Upper lobe of left lung (tissue), 6 donors: ENCODE measurements at regions not wholly inside any gene's neighbourhood (a gene's known extent, or its start where the extent isn't known, plus 50 kb on each side); places are given as distances from the start of the nearest gene placed in this dataset.

Experiments
- ATAC-seq, 2 donors: fragments of 200-7000 bp; cut with Tn5 transposase; one replicate each; pipeline ENCODE4 v1.9.1; 2022; ENCODE audit warnings: mild to moderate bottlenecking in 2 of 2, moderate library complexity in 2 of 2; ENCODE audit not compliant: low FRiP score in 2 of 2
- DNase-seq, 2 donors: peaks; one replicate each; pipeline ENCODE4 v3.0.0-alpha.2; 2019 to 2020
- H3K27ac ChIP-seq, 4 donors: fragments of 200-600 bp; sonication (generic); one replicate each; pipeline ENCODE4 v1.5.1; 2016 to 2019
- H3K27me3 ChIP-seq, 4 donors: fragments of 200-600 bp; sonication (generic); one replicate each; pipeline ENCODE4 v1.5.1; 2017 to 2019
- H3K36me3 ChIP-seq, 4 donors: fragments of 200-600 bp; sonication (generic); one replicate each; pipeline ENCODE4 v1.5.1; 2016 to 2019
- H3K4me1 ChIP-seq, 4 donors: fragments of 200-600 bp; sonication (generic); one replicate each; pipeline ENCODE4 v1.5.1; 2018 to 2019
- H3K4me3 ChIP-seq, 4 donors: fragments of 200-600 bp; sonication (generic); one replicate each; pipeline ENCODE4 v1.5.1; 2017 to 2019; ENCODE audit warnings: mild to moderate bottlenecking in 2 of 4, moderate library complexity in 1 of 4
- H3K9me3 ChIP-seq, 4 donors: fragments of 200-600 bp; sonication (generic); one replicate each; pipeline ENCODE4 v1.5.1; 2018 to 2019
- CTCF ChIP-seq, 6 experiments: fragments of 450-650 bp in 4 of 6; fragments of 200-600 bp in 2 of 6; sonication (generic) in 2 of 6; IDR thresholded peaks; one replicate each; pipeline ENCODE4 v1.5.1; 2016 to 2019; ENCODE audit warnings: antibody characterized with exemption in 6 of 6
- EP300 ChIP-seq, 4 donors: sonication (generic); formaldehyde crosslinking; IDR thresholded peaks; one replicate each; pipeline ENCODE4 v1.5.1; 2017; ENCODE audit warnings: antibody characterized with exemption in 4 of 4, control low read depth in 2 of 4
- POLR2A ChIP-seq, 4 donors: fragments of 450-650 bp; IDR thresholded peaks; one replicate each; pipeline ENCODE4 v1.5.1; 2016 to 2017; ENCODE audit warnings: antibody characterized with exemption in 4 of 4, mild to moderate bottlenecking in 2 of 4
- POLR2AphosphoS5 ChIP-seq, 2 donors: sonication (generic); formaldehyde crosslinking; IDR thresholded peaks; one replicate each; pipeline ENCODE4 v1.5.1; 2017; ENCODE audit warnings: antibody characterized with exemption in 2 of 2
- WGBS, 2 donors: methylation state at CpG; one replicate each; pipeline ENCODE4 v1.1.5; 2017 to 2018; 5-methylcytosine and 5-hydroxymethylcytosine counted together
- donor health status: DM: no; HTN: no; CAD: no; lungs with moderate emphysema.
- donor health status: DM: no; HTN: yes; CAD: no; lungs with severe emphysema.

GRCh38 chr1:14474856-14475255 is 123.6 kb upstream of the KAZN start:
- Histone ChIP-seq H3K4me3 (no peak overlapping the region), H3K36me3 (no peaks in the 10 kb centered on the region), H3K4me1 (no peaks in the 10 kb centered on the region), H3K27me3 (no peaks in the 10 kb centered on the region), H3K27ac (no peak overlapping the region), H3K9me3 (no peaks in the 10 kb centered on the region)
- DNase-seq (no peak), ATAC-seq (no peak)
- WGBS, 2 donors = 81 to 94% methylated on average over 1 of the region's 1 CpG
- TF ChIP-seq EP300 (IDR thresholded peaks at IDR 0.05) = no peak
- TF ChIP-seq POLR2A (IDR thresholded peaks at IDR 0.05) = no peak
- no peak for TF ChIP-seq POLR2AphosphoS5 (IDR thresholded peaks at IDR 0.05)
- no peak for TF ChIP-seq CTCF (IDR thresholded peaks at IDR 0.05)

GRCh38 chr1:14476170-14476955 is 122.1 kb upstream of the KAZN start:
- Histone ChIP-seq H3K9me3 (no peaks in the 10 kb centered on the region), H3K4me1 (no peaks in the 10 kb centered on the region), H3K27me3 (no peaks in the 10 kb centered on the region), H3K27ac (no peak overlapping the region), H3K36me3 (no peaks in the 10 kb centered on the region), H3K4me3 (no peak overlapping the region)
- ATAC-seq (no peak), DNase-seq (no peak)
- no peak for TF ChIP-seq POLR2AphosphoS5 (IDR thresholded peaks at IDR 0.05)
- TF ChIP-seq CTCF (IDR thresholded peaks at IDR 0.05) = no peak
- no peak for TF ChIP-seq POLR2A (IDR thresholded peaks at IDR 0.05)
- TF ChIP-seq EP300 (IDR thresholded peaks at IDR 0.05) = no peak
- 77 to 86% methylated on average over 8 of the region's 8 CpGs for WGBS, 2 donors

GRCh38 chr1:14478120-14478519 is 120.4 kb upstream of the KAZN start:
- H3K36me3 ChIP-seq = no peaks in the 10 kb centered on the region
- ATAC-seq (no peak), DNase-seq (no peak)
- H3K27me3 ChIP-seq = no peaks in the 10 kb centered on the region
- WGBS, 2 donors = 70 to 82% methylated on average over 2 of the region's 2 CpGs
- no peaks in the 10 kb centered on the region for H3K9me3 ChIP-seq
- H3K4me3 ChIP-seq = no peak overlapping the region
- no peak overlapping the region for H3K27ac ChIP-seq
- TF ChIP-seq EP300 (IDR thresholded peaks at IDR 0.05) (no peak), POLR2A (IDR thresholded peaks at IDR 0.05) (no peak), POLR2AphosphoS5 (IDR thresholded peaks at IDR 0.05) (no peak), CTCF (IDR thresholded peaks at IDR 0.05) (no peak)
- no peaks in the 10 kb centered on the region for H3K4me1 ChIP-seq

GRCh38 chr1:14479865-14480264 is 118.6 kb upstream of the KAZN start:
- DNase-seq = no peak

More at GRCh38 chr1:14479865-14480264, 118.6 kb upstream of the KAZN start:
- no peaks in the 10 kb centered on the region for H3K4me1 ChIP-seq
- ATAC-seq = no peak
- TF ChIP-seq POLR2AphosphoS5 (IDR thresholded peaks at IDR 0.05) = no peak
- TF ChIP-seq CTCF (IDR thresholded peaks at IDR 0.05) = no peak
- no peak for TF ChIP-seq EP300 (IDR thresholded peaks at IDR 0.05)
- TF ChIP-seq POLR2A (IDR thresholded peaks at IDR 0.05) = no peak
- 52 to 59% methylated on average over 4 of the region's 4 CpGs for WGBS, 2 donors
- no peak overlapping the region for H3K4me3 ChIP-seq
- no peak overlapping the region for H3K27ac ChIP-seq
- no peaks in the 10 kb centered on the region for H3K9me3 ChIP-seq
- no peaks in the 10 kb centered on the region for H3K27me3 ChIP-seq
- H3K36me3 ChIP-seq = no peaks in the 10 kb centered on the region
